ENCODE measurements at regions not wholly inside any gene's neighbourhood (a gene's known extent, or its start where the extent isn't known, plus 50 kb on each side); places are given as distances from the start of the nearest gene placed in this dataset.

DNA sequence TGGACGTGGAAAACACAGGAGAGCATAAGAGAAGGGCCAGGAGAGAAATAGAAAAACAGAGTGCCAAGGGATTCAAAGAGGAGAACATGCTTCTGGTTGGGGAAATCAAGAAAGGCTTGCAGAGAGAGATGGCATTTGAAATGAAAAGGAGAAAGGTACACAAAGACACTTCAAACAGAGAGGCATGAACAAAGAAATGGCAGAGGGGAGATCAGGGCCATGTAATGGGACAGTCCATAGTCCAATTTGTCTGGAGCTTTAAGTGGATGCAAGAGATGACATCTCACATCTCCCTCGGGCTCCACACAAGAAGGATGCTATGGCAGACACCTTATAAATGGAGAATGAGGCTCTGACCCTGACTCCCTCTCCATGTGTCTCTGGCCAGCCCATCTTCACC is 331.1 kb downstream of the MLLT3 start:
- DNase-seq, result no peak

DNA sequence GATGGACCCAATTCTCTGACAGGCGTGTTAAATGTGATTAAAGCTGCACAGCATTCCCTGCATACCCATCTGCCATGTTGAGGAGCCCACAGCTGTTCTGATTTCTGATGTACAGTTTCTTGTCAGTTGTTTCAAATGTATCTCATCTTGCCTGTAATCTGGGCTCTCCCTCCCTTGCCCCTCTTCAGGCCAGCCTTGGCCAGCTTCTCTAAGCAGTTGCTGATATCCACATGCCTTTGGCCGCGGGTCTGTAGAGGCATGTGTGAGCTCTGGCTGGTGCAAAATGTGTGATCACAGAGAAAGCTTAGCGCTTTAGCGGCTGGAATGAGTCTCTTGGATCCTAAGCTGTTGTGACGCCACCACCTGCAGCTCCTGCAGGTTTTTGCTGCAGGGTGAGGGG is 332.0 kb downstream of the MLLT3 start:
- DNase-seq, result no peak

DNA sequence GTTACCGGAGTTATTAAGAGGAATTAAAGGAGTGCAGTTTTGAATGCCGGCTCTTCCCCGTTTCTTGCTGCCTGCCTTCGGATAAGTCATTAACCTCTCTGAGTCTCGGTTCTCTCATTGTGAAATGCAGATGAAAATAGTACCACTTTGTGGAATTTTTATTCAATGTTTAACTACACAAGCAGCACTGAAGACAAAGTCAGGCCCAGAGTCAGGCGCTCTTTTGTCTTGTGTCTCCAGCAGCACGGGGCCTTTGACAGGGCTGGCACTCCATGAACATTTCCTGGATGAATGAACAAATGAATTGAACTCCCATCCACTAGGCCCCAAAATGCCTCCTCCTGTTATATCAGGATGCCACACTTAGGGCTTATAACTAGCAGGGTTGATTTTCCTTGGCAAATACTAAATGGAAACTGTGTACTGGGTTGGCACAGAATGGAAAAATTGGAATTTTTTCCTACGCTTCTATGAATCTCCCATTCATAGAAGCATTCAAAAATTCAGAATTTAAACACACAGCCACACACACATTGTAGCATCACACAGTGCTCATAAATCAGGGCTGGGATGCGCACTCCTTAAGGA is 332.8 kb downstream of the MLLT3 start:
- no peak for DNase-seq

DNA sequence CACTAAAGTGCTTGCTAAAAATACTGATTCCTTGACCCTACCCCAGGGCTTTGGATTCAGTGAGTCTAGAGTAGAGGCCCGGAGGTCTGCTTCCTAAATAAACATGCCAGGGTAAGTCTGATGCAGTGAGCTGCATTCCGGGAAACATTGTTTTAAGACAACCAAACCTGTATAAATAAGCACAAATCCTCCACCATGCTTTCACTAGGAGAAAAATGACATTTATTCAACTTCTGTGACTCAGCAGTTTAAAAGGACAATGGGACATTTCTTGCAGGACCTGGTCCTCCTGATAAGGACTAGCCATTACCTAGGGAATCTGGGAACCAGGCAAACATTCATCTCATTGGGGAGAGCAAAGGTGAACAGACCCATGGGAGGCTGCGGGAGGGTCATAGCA is 335.3 kb downstream of the MLLT3 start:
- no peak for DNase-seq

DNA sequence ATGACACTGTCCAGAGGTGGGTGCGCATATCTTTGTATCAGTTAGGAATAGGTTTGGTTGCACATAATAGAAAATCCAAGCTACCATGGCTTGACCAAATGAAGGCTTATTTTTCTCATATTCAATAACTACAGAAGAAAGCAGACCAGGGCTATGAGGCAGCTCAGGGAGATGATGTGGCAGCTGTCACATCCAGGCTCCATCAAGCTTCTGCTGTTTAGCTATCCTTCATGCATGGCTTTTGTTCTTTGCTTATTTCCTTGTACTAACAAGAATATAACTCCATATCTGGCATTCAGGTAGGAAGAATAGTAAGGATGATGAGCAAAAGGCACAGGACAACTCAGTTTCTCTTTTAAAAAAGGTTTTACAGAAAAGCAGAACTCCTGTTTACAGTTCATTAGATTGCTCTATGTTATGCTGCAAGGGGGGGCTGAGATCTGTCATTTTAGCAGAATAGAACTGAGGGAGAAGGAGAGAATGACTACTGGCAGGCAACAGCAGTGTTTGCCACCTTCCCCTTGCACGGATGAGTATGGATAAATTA is 336.1 kb downstream of the MLLT3 start:
- DNase-seq, result no peak

DNA sequence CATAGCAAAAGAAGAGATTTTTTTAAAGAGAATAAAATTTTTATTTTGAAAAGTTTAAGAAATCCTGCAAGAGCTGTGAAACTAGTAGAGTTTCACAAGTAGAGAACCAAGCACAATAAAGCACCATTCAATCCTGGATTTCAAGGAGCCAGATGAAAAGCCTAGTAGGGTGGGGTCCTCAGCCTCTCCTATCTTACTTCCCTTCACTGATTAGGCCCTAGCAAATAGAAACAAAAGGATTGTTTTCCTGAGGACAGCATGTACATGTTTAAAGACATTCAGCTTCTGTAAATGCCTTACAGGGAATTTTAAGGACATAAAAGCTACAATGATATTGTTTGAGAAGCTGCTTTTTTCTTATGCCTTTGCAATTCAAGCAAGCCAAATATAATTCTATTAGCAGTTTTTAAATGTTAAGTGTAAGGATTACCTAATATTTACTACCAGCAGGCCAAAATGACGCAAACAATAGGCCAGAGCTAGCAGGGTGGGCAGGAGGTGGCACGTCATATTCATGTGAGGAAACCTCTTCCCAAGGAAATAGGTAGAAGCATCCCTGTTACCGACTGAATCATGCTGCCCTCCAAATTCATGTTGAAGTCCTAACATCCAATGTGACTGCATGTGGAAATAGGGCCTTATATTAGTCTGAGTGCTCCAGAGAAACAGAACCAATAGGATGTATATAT is 337.6 kb downstream of the MLLT3 start:
- DNase-seq, result no peak

DNA sequence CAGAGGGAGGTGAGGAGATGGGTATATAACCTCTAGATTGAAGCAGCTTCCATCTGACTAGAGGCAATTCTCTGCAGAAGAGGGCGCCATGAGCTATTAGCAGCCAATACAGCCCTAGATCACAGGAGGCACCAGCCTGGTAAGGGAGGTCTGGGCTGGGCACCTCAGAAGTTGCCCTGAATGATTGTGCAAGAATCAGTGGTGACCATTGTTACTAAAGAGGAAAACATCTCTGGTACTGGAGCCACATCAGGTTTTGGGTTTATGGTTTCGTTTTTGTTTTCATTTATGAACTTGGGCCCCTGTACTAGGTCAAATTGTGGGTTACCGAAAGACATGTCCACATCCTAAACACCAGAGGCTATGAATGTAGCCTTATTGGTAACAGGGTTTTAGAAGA is 342.0 kb downstream of the MLLT3 start:
- no peak for DNase-seq

DNA sequence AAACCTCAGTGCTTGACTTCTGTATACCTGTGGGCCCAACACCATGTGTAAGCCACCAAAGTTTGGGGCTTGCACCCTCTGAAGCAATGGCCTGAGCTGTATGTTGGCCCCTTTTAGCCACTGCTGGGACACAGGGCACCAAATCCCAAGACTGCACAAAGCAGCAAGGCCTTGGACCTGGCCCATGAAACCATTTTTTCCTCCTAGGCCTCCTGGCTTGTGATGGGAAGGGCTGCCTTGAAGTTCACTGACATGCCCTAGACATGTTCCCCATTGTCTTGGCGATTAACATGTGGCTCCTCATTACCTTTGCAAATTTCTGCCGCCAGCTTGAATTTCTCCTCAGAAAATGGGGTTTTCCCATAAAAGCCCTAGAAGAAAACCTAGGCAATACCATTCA is 345.5 kb downstream of the MLLT3 start:
- no peak for DNase-seq

DNA sequence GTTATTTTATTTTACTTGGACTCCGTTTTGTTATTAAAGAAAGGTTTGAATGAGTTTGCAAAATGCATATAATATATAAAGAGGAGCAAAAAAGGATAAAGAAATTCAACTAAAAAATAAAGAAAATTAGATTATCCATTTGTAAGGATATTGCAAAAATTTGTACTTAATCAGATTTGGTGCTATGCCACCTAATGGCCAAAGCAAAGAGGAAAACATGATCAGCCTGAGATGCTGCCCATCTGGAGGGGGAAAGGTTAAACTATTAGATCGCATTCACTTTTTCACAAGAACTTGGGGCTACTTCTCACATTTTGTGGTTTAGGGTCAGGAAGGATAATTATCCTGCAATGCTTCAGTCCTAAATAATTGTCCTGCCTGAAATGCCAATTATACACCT is 350.6 kb downstream of the MLLT3 start:
- DNase-seq, result no peak

DNA sequence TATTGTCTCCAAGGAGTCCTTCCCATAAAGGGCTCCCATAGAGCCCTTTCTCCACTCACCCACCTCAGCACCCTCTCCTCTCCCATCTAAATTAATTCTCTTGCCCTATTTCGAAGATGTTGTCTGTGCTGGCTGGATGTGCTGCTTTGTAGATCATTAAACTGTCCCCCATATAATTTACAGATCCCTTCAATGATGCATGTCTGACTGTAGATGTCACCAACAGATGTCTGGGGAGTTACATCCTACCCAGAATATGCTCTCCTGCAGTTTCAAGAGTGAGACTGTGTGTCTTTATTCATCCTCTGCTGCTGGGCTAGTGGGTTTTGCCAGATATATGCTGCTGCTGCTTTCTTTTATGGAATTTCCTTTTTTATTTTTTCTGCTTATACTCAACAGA is 351.2 kb downstream of the MLLT3 start:
- DNase-seq, result no peak

DNA sequence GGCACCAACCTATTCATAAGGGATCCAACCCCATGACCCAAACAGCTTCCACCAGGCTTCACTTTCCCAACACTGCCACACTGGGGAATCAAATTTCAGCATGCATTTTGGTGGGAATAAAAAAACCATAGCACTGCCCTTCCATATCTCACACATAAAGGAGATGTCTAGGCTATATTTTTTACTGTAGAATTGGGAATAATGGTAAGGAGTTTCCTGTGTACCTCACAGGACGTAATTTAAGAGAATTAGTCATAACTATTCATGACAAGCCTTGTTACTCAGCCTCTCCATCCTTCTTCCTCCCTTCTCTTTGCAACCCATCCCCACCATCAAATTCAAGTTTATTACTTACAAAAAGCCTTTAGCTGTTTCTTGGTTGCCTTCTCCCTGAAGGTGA is 352.1 kb downstream of the MLLT3 start:
- DNase-seq, result no peak

DNA sequence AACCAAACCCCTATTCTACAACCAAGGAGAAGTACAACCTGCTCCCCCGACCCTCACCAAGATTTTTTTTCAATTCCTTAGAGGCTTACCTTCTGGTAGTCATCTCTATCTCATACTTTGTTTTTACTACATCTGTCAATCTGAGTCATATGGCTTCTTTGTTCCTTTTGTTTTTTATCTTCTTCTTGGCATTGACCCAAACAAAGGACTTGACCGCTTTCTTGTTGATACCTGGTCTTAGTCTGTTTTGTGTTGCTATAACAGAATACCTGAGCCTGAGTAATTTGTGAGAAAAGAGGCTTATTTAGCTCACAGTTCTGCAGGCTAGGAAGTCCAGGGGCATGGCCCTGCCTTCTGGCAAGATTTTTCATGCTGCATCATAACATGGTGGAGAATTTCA is 352.7 kb downstream of the MLLT3 start:
- DNase-seq, result no peak

DNA sequence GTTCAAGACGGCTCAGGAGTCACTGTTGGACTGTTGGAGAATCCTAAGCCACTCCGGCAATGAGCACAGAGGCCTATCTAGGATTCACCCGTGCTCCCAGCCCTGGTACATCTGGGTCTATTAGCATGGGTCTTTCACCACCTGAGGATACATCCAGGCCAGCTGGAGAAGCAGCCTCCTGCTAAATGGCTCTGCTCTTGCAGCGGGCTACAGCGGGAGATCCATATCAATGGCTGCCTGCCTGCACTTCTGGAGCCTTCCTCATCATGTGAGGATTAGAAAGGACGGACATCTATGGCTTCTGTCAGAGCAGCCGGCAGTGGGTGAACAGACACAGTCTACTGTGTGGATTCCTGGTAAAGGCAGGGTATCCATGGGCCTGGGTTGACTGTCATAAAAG is 357.4 kb downstream of the MLLT3 start:
- no peak for DNase-seq

DNA sequence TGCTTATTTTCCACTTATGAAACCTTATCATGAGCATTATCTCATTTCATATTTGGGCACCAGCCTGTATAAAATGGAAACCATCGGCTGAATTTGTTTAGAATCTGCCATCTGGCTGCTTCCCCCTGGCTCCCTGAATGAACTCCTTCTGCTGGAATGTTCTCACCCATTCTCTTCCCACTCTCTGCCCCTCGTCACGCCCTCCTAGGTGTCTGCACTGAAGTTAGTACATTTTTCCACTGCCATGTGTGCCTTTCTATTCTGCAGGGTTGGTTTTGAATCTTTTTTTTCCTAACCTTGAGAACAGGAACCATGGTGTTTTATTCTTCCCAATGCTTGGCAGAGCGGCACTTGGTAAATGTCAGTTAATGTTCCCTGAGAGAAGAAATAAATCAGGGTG is 359.7 kb downstream of the MLLT3 start:
- DNase-seq, result no peak

DNA sequence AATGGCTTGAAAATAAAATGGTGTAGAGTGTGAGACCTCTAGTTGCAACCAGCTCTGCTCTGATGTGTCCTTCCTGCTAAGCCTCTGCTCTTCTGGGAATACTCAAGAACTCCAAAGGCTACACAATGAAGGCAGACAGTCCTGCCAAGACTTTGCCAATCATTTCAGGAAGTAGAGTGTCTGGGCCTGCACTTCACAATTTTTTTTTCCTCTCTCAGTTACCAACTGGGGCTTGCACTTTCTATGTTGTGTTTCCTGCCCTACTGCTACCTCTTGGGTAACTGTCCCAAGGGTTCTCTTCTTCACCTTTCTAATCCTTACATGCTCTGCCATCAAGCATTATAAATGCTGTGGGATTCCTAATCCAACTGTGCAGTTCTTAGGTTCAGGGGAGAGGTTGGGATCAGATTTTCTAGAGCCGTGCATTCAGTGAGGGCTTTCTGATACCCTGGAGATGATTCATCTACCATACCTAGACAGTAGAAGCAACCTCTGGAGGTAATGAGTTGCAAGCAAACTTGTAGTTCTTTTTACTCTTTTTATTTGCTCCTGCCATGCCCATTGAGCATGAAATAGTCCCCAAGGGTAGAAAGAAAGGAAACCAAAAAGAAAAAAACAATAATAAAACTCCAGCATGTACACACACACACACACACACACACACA is 365.9 kb downstream of the MLLT3 start:
- no peak for DNase-seq

DNA sequence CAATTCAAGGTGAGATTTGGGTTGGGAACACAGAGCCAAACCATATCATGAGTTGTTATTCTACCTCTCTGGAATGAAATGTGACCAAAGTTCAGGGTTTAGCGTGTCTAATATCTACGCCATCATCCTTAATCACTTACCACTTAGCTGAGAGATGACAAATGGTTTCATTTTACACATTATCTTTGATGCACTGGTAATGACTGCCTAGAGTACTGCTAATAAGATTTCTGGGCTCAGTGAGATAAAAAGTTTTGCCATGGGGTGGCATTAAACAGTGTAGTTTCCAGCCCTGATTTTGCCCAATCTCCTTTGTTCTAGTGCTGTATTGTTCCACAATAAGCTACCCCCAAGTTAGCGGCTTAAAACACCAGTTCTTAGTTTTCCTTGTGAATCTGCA is 367.2 kb downstream of the MLLT3 start:
- no peak for DNase-seq

DNA sequence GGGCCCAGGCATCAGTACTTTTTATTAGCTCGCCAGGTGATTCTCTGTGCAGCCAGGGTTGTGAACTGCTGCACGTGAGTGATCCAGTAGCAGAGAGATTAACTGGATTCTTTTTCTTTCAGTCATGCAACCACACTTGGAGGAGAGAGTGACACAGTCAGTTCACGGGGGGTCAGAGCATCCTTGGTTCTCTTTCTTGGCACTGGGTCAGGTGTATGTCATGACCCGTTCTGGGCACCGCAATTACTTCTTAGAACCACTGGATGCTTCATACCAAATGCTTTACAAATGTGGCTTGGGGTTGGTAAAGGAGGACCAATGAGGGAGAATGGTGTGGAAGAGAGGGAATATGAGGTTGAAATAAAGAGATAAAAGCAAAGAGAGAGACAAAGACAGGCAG is 368.7 kb downstream of the MLLT3 start:
- no peak for DNase-seq

DNA sequence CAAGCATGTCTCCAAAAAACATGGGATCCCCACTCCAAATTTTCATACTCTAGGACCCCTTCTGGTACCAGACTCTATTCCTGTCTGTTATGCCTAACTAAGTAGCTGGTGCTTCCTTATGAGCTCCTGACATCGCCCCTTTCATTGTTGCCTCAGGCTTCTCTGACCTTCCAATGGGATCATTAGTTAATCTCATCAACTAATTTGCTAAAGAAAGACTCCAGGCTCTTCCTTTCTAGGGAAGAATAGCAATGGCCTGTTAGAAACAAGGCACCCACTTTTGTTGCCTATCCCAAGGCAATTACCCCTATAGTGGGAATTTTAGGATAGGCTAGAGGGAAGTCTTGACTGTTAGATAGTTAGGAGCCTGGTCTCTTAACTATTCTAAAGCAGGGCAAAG is 369.5 kb downstream of the MLLT3 start:
- DNase-seq, result no peak

DNA sequence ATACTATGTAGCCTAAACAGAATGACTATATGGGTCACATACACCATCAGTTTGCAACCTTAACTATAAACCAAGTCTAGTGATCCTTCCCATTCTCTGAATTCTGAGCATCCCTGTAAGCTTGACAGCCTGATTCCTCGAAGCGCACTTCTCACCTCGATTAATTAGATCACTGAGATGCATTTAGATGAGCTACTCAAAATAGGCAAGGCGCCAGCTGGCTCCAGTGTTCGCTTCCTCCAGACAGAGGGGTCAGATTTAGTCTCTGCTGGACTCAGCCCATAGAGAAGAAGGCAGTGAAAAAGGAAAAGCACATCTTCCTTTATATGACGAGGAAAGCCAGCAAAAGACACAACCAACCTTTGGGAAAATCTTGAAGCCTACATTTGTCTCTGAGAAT is 371.5 kb downstream of the MLLT3 start:
- no peak for DNase-seq

DNA sequence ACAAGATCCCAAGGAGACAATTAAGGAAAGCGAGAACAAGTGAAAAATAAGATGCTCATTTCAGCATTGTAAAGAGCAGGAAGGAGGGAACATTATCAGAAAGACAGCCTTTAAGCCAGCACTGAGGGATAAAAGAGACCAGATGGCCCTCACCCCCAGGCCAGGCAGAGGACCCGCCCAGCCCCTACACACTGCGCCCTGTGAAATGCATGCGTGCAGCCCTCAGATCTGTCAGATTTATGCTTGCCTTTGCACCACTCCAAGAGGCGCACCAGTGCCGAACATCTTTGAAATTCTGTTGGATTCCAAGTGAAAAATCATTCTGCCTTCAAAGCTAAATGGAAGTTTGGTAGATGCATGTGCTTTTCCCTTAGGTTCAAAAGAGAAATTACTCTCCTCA is 378.0 kb downstream of the MLLT3 start:
- DNase-seq, result no peak

DNA sequence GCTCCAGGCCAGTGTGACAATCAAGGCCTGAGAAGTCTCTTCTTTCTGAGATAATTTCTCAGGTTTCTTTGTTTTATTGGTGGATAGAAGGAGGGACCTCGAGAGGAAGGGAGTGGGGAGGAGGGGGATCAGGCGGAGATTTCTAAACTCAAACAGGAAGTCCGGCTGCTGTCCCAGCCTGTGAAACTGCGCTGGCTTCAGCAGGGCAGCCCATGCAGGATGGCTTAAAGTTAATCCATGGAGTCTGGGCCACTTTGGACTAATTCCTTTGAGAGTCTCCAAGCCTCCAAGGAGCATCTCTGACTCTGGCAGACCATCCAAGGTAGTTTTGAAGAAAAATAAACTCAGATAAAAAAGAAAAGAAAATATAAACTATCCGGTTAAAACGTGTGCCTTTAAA is 378.5 kb downstream of the MLLT3 start:
- no peak for DNase-seq

DNA sequence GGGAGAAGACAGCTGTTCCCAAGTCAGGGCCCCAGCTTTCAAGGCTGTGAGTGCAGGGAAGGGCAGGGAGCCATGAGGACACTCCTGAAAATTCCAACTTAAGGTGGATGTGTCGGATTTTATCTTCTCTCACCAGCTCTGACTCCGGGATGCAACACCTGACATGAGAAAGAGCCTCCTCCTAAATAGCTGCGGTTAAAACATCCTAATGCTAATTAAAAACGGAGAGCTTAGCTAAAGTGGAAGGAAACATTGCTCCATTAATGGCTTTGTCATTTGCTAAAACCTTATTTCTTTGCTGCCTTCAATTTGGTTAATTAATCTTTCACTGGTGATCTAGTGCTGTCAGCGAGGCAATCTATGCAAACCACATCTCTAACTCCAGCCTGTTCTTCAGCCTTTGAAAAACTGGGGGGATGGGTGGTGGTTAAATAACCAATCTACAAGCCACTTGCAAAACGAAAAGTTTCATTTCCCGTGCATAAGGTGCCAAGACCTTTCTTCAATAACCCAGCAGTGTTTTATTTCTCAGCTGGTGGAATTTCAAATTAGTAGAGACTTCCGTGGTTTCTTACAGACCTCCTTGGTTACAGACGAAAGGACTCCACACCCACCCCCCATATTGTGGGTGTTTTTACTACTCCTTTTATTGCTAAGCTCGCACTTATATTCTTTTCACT is 379.6 kb downstream of the MLLT3 start:
- DNase-seq, result peak; percentile 50

DNA sequence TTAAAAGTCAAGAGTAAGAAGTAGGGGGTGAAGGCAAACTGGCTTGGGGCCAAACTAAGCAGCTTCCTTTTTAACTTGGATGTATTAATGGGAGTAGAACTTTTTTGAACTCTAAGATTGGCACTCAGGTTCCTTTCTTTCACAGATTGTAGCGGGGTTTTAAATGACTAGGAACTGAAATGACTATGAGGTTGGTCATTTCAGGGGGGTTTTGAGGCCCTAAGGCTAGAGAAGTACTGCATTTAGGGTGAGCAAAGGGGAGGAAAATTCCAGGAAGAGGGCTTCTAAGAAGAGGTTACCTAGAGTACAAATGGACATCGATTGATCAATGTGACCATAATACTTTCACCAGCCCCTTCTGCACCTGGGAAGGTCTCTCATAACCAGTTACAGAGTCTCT is 381.8 kb downstream of the MLLT3 start:
- DNase-seq, result no peak

DNA sequence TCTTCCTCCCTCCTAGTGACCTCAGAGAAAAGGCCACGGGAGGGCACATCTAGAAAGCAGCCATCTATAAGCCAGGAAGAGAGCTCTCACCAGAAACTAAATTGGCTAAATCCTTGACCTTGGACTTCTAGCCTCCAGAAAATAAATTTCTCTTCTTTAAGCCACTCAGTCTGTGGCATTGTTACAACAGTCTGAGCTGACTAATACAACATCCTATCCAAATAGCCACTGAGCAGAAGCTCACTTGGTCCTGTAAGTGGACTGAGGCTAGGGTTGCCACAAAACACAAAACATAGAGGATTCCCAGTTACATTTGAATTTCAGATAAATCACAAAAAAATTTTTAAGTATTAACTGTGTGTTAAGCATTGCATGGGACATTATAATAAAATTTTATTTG is 383.4 kb downstream of the MLLT3 start:
- no peak for DNase-seq
